Natural killer cell (primary cell): ENCODE measurements at regions not wholly inside any gene's neighbourhood (a gene's known extent, or its start where the extent isn't known, plus 50 kb on each side); places are given as distances from the start of the nearest gene placed in this dataset.
A peak's percentile ranks its signal among the peaks of the same experiment; 100 is the strongest.

Source experiments
- ATAC-seq, 3 donors: fragments of 150-1000 bp in 2 of 3; fragments of 200-7000 bp in 1 of 3; cut with Tn5 transposase; 1 replicate in 1 of 3; 2 replicates in 2 of 3; pipeline ENCODE4 v1.10.0; 2021; ENCODE audit warnings: mild to moderate bottlenecking in 2 of 3, moderate library complexity in 2 of 3
- DNase-seq, 2 donors: peaks; one replicate each; pipeline versions ENCODE4 v3.0.0 to v3.0.0-alpha.2; 2013 to 2021; ENCODE audit warnings: mixed read lengths in 1 of 2
- H3K27ac ChIP-seq: one replicate; pipeline ENCODE4 v1.5.1; 2013; ENCODE audit warnings: mild to moderate bottlenecking, low read length
- H3K27me3 ChIP-seq: one replicate; pipeline ENCODE4 v1.6.1; 2013; ENCODE audit warnings: low read length; ENCODE audit not compliant: control insufficient read depth, insufficient read depth
- H3K36me3 ChIP-seq: one replicate; pipeline ENCODE4 v1.6.1; 2013; ENCODE audit warnings: low read length; ENCODE audit not compliant: control insufficient read depth, insufficient read depth
- H3K4me1 ChIP-seq: one replicate; pipeline ENCODE4 v1.6.1; 2013; ENCODE audit warnings: low read length; ENCODE audit not compliant: control insufficient read depth, insufficient read depth
- H3K4me3 ChIP-seq: one replicate; pipeline ENCODE4 v1.5.1; 2013; ENCODE audit warnings: low read length
- H3K9me3 ChIP-seq: one replicate; pipeline ENCODE4 v1.6.1; 2013; ENCODE audit warnings: low read length; ENCODE audit not compliant: control insufficient read depth, insufficient read depth
- H3K27ac Mint-ChIP-seq, 2 donors: one replicate each; pipeline ENCODE4 v1.8.0; 2022; ENCODE audit warnings: mild to moderate bottlenecking in 2 of 2, mixed read lengths in 2 of 2, moderate library complexity in 1 of 2
- H3K27me3 Mint-ChIP-seq, 2 donors: one replicate each; pipeline ENCODE4 v1.8.0; 2022; ENCODE audit warnings: low read depth in 2 of 2, mixed read lengths in 2 of 2
- H3K36me3 Mint-ChIP-seq: one replicate; pipeline ENCODE4 v1.8.0; 2022; ENCODE audit warnings: mixed read lengths
- H3K4me1 Mint-ChIP-seq, 2 donors: one replicate each; pipeline ENCODE4 v1.8.0; 2022; ENCODE audit warnings: mixed read lengths in 2 of 2
- H3K4me3 Mint-ChIP-seq: one replicate; pipeline ENCODE4 v1.8.0; 2022; ENCODE audit warnings: mild to moderate bottlenecking, moderate library complexity, mixed read lengths
- H3K9me3 Mint-ChIP-seq, 2 donors: one replicate each; pipeline ENCODE4 v1.8.0; 2022; ENCODE audit warnings: mixed read lengths in 2 of 2
- CTCF ChIP-seq: fragments of 200-600 bp; IDR thresholded peaks from one replicate; pipeline ENCODE4 v1.8.0; 2022; ENCODE audit warnings: antibody characterized with exemption
- WGBS: methylation state at CpG from one replicate; pipeline ENCODE4 v1.1.7; 2013; ENCODE audit warnings: missing lambda C conversion rate; ENCODE audit not compliant: insufficient coverage; 5-methylcytosine and 5-hydroxymethylcytosine counted together
- intact Hi-C: fragments of 100-400 bp; cut with micrococcal nuclease; formaldehyde crosslinking; loops from one replicate; pipeline ENCODE4 v1.14.2; 2022

- no peaks in the 10 kb centered on the region for H3K27me3 ChIP-seq
- no peak for ATAC-seq
- DNase-seq: no peak
- peak overlapping the region in 1 of 2 donors; percentile 27 for H3K27ac Mint-ChIP-seq
- 63% methylated on average over 3 of the region's 3 CpGs for WGBS
- intact Hi-C loops: no loop called here
- no peaks in the 10 kb centered on the region for H3K36me3 Mint-ChIP-seq
- H3K4me1 Mint-ChIP-seq: peaks cover 8 to 11% of the 10 kb centered on the region in 2 donors
- peaks cover 5% of the 10 kb centered on the region for H3K4me1 ChIP-seq
- no peak overlapping the region for H3K27ac ChIP-seq
- TF ChIP-seq CTCF: no peak
- H3K4me3 ChIP-seq: no peak overlapping the region
- H3K27me3 Mint-ChIP-seq: peaks cover 12 to 36% of the 10 kb centered on the region in 2 donors
- H3K9me3 Mint-ChIP-seq: no peaks in the 10 kb centered on the region
- H3K9me3 ChIP-seq: no peaks in the 10 kb centered on the region
- H3K36me3 ChIP-seq: no peaks in the 10 kb centered on the region
- H3K4me3 Mint-ChIP-seq: no peak overlapping the region
Measured at GRCh38 chr1:232557502-232558191, 72.3 kb downstream of the SIPA1L2 start.

GRCh38 chr1:232557096-232557495 lies 72.8 kb downstream of the SIPA1L2 start:
- peak overlapping the region in 1 of 2 donors; percentile 27 for H3K27ac Mint-ChIP-seq
- intact Hi-C loops: no loop called here
- ATAC-seq: no peak
- Histone ChIP-seq H3K27me3 (no peaks in the 10 kb centered on the region), H3K4me1 (peaks cover 5% of the 10 kb centered on the region), H3K27ac (no peak overlapping the region), H3K36me3 (no peaks in the 10 kb centered on the region), H3K4me3 (no peak overlapping the region), H3K9me3 (no peaks in the 10 kb centered on the region)
- H3K9me3 Mint-ChIP-seq: no peaks in the 10 kb centered on the region
- DNase-seq: no peak
- no peak overlapping the region for H3K4me3 Mint-ChIP-seq
- no peaks in the 10 kb centered on the region for H3K36me3 Mint-ChIP-seq
- 95% methylated on average over 6 of the region's 7 CpGs for WGBS
- H3K4me1 Mint-ChIP-seq: peaks cover 8 to 11% of the 10 kb centered on the region in 2 donors
- H3K27me3 Mint-ChIP-seq: peaks cover 12 to 40% of the 10 kb centered on the region in 2 donors
- TF ChIP-seq CTCF: no peak

- intact Hi-C loops: no loop called here
- TF ChIP-seq CTCF: no peak
- H3K9me3 Mint-ChIP-seq: no peaks in the 10 kb centered on the region
Measured at GRCh38 chr1:232556351-232556750, 73.6 kb downstream of the SIPA1L2 start.

More at GRCh38 chr1:232556351-232556750, 73.6 kb downstream of the SIPA1L2 start:
- H3K27me3 ChIP-seq: no peaks in the 10 kb centered on the region
- Mint-ChIP-seq H3K4me1 (peaks cover 8 to 11% of the 10 kb centered on the region in 2 donors), H3K36me3 (no peaks in the 10 kb centered on the region), H3K27me3 (peaks cover 13 to 42% of the 10 kb centered on the region in 2 donors), H3K27ac (no peak overlapping the region), H3K4me3 (no peak overlapping the region)
- no peak overlapping the region for H3K27ac ChIP-seq
- H3K9me3 ChIP-seq: no peaks in the 10 kb centered on the region
- peaks cover 5% of the 10 kb centered on the region for H3K4me1 ChIP-seq
- H3K4me3 ChIP-seq: no peak overlapping the region
- ATAC-seq (no peak), DNase-seq (no peak)
- WGBS: 98% methylated on average over 5 of the region's 5 CpGs
- H3K36me3 ChIP-seq: no peaks in the 10 kb centered on the region
